ENCODE measurements at regions not wholly inside any gene's neighbourhood (a gene's known extent, or its start where the extent isn't known, plus 50 kb on each side); places are given as distances from the start of the nearest gene placed in this dataset.

DNA sequence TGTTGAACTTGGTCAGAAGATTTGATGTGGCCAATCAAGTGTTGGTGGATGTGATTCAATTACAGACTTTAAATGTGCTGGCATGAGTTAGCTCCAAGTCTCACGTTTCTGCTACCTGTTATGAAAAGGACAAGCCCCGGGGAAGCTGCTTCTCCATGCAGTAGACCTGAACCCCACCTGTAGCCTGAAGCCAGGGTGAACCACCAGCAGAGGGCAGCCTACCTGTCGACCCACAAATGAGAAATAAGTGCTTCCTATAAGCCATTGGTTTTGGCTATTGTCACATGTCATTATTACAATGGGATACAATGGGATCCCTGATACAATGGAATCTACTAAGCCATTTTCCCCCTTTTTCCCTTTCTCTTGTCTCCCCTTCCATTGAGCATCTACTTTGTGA lies 230.2 kb downstream of the PRDM2 start:
- TF ChIP-seq, protein P1, sequence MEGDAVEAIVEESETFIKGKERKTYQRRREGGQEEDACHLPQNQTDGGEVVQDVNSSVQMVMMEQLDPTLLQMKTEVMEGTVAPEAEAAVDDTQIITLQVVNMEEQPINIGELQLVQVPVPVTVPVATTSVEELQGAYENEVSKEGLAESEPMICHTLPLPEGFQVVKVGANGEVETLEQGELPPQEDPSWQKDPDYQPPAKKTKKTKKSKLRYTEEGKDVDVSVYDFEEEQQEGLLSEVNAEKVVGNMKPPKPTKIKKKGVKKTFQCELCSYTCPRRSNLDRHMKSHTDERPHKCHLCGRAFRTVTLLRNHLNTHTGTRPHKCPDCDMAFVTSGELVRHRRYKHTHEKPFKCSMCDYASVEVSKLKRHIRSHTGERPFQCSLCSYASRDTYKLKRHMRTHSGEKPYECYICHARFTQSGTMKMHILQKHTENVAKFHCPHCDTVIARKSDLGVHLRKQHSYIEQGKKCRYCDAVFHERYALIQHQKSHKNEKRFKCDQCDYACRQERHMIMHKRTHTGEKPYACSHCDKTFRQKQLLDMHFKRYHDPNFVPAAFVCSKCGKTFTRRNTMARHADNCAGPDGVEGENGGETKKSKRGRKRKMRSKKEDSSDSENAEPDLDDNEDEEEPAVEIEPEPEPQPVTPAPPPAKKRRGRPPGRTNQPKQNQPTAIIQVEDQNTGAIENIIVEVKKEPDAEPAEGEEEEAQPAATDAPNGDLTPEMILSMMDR (conservative IDR thresholded peaks at IDR 0.05; ENCODE audit: control insufficient read depth, insufficient read depth, low read depth, low read length) = peak; percentile 41
- no peak for DNase-seq (ENCODE audit: low read depth)
- H3K4me3 ChIP-seq (ENCODE audit: control insufficient read depth, low read depth, low read length) = no peak overlapping the region

DNA sequence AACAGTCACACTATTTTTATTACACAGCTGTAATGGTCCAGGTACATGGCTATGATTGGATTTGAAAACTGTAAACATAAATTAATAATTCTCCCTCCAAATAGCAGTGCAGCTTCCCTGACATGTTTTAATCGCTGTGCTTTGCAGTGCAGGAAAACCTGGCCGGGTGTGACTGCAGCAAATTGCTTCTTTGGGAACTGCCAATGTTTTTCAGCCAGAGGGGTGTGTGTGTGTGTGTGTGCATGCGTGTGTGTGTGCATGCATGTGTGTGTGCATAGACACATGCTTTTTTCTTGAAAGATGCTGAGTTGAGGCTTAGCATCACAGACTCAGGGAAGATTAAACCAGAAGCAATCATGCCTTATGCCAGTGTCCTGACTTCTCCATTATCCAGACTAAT lies 231.2 kb downstream of the PRDM2 start:
- no peak overlapping the region for H3K4me3 ChIP-seq (ENCODE audit: control insufficient read depth, low read depth, low read length)
- no peak for DNase-seq (ENCODE audit: low read depth)
- TF ChIP-seq, protein P1 (conservative IDR thresholded peaks at IDR 0.05; ENCODE audit: control insufficient read depth, insufficient read depth, low read depth, low read length) = no peak

DNA sequence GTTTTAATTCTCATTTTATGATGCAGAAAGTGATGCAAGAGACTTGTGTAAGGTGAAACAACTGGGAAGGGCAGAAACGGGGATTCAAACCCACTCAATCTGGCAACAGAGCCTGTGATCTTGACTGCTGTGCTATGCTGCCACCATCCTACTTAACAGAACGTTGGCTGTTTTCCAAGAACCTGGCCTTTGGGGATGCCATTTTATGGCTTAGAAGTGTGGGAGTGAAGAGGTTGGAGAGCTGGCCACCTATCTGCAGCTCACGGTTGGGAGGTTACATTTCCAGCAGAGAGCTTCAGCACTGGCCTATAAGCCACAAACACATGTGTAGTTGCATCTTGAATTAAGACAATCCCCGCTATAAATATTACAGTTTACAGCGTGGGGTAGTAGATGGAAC lies 235.3 kb downstream of the PRDM2 start:
- no peak overlapping the region for H3K4me3 ChIP-seq (ENCODE audit: control insufficient read depth, low read depth, low read length)
- no peak for DNase-seq (ENCODE audit: low read depth)
- TF ChIP-seq, protein P1 (conservative IDR thresholded peaks at IDR 0.05; ENCODE audit: control insufficient read depth, insufficient read depth, low read depth, low read length) = no peak

DNA sequence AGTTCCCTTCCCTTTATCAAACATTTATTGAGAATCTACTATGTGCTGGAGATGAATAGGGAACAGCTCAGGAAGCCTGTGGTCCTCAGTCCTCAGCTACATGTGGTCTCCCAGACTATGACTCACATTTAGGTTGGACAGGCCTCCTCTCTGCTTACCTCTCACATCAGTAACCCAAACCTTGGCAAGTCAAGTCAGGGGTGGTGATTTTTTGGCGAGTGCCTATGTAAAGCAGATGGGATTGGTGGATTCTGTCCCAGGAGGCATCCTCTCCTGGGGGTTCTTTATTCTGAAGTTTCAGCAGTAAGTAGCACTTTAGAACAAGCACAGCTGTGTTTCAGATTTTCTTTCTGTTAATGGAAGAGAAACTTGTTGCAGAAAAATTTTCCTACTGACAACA lies 241.3 kb downstream of the PRDM2 start:
- peak; percentile 74 for DNase-seq (ENCODE audit: low read depth)
- TF ChIP-seq, protein P1 (conservative IDR thresholded peaks at IDR 0.05; ENCODE audit: control insufficient read depth, insufficient read depth, low read depth, low read length) = no peak
- no peak overlapping the region for H3K4me3 ChIP-seq (ENCODE audit: control insufficient read depth, low read depth, low read length)

DNA sequence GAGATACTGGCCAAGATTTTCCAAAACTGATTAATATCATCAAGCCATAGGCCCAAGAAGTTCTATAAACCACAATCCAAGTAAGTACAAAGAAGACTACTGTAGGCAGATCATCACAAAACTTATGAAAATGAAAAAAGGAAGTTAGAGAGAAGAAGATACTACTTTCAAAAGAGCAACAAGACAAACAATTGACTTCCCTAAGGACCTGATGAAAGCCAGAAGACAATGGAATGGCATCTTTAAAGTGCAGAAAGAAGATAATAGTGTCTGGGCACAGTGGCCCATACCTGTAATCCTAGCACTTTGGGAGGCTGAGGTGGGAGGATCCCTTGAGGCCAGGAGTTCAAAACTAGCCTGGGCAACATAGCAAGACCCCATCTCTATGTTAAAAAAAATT lies 243.1 kb downstream of the PRDM2 start:
- H3K4me3 ChIP-seq (ENCODE audit: control insufficient read depth, low read depth, low read length) = no peak overlapping the region
- no peak for DNase-seq (ENCODE audit: low read depth)
- TF ChIP-seq, protein P1 (conservative IDR thresholded peaks at IDR 0.05; ENCODE audit: control insufficient read depth, insufficient read depth, low read depth, low read length) = no peak

DNA sequence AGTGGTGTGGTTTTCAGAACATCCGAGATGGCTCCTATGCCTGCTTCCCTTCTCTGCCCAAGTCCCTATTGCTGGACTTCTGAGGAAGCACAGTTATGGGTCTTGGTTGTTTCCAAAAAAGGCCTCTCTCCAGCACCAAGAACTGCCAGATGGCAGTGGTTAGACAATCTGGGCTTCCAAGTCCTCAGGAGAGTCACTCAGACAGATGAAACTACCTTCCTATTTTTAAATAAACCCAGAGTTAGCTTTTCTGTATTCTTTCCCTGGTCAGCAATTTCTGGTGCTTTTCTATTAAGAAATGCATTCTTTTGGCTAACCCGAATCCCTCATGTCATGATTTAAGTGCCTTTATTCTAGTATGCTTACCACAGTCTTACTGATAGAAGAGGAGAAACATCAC lies 245.9 kb downstream of the PRDM2 start:
- DNase-seq (ENCODE audit: low read depth) = peak; percentile 50
- TF ChIP-seq, protein P1 (conservative IDR thresholded peaks at IDR 0.05; ENCODE audit: control insufficient read depth, insufficient read depth, low read depth, low read length) = no peak
- no peak overlapping the region for H3K4me3 ChIP-seq (ENCODE audit: control insufficient read depth, low read depth, low read length)

DNA sequence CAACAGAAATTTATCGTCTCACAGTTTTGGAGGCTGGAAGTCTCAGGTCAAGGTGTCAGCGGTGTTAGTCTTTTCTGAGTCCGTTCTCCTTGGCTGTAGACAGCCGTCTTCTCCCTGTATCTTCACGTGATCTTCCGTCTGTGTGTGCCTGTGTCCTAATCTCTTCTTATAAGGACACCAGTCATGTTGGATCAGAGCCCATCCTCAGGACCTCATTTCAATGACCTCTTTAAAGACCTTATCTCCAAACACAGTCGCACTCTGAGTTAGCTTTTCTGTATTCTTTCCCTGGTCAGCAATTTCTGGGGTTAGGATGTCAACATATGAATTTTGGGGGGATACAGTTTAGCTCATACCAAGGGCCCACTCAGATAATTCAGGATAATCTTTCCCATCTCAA lies 247.7 kb downstream of the PRDM2 start:
- TF ChIP-seq, protein P1 (conservative IDR thresholded peaks at IDR 0.05; ENCODE audit: control insufficient read depth, insufficient read depth, low read depth, low read length) = no peak
- no peak overlapping the region for H3K4me3 ChIP-seq (ENCODE audit: control insufficient read depth, low read depth, low read length)
- no peak for DNase-seq (ENCODE audit: low read depth)
